ENCODE measurements at regions not wholly inside any gene's neighbourhood (a gene's known extent, or its start where the extent isn't known, plus 50 kb on each side); places are given as distances from the start of the nearest gene placed in this dataset.

GRCh38 chr21:18476639-18477038 is 73.1 kb upstream of the TMPRSS15 start:
- TF ChIP-seq POLR2A (IDR thresholded peaks at IDR 0.05; ENCODE audit: borderline replicate concordance, extremely low read depth, insufficient read depth, insufficient read length) (no peak), CTCF (IDR thresholded peaks at IDR 0.05 in 2 of 3, conservative IDR thresholded peaks at IDR 0.05 in 1 of 3; ENCODE audit: borderline replicate concordance in 1 of 3, insufficient read depth in 1 of 3, low read depth in 2 of 3, low read length in 2 of 3) (no peak), JUND (IDR thresholded peaks at IDR 0.05) (no peak), RAD21 (IDR thresholded peaks at IDR 0.05; ENCODE audit: low read depth) (no peak), POLR2AphosphoS5 (IDR thresholded peaks at IDR 0.05; ENCODE audit: low read depth, low read length) (no peak)

Measured in HCT116 (cell line).